SU-DHL-6 (cell line): ENCODE measurements at regions not wholly inside any gene's neighbourhood (a gene's known extent, or its start where the extent isn't known, plus 50 kb on each side); places are given as distances from the start of the nearest gene placed in this dataset.

Experiments used
- H2AFZ ChIP-seq: fragments of 200-600 bp; sonication (generic); 2 replicates; pipeline ENCODE4 v1.6.1; 2014; ENCODE audit warnings: low read depth, mild to moderate bottlenecking, moderate library complexity, mixed read lengths, antibody characterized with exemption, low read length; ENCODE audit not compliant: severe bottlenecking
- H3F3A ChIP-seq: fragments of 200-600 bp; shearing (Covaris generic); 2 replicates; pipeline ENCODE4 v1.6.0; 2016; ENCODE audit warnings: antibody characterized with exemption, mild to moderate bottlenecking; ENCODE audit not compliant: insufficient read depth
- H3K27ac ChIP-seq: fragments of 200-600 bp; sonication (generic); 2 replicates; pipeline ENCODE4 v1.5.1; 2016; ENCODE audit warnings: low read depth, mild to moderate bottlenecking, low read length, moderate library complexity, mixed read lengths
- H3K27me3 ChIP-seq: fragments of 200-600 bp; sonication (generic), shearing (Covaris generic); 2 replicates; pipeline ENCODE4 v1.6.0; 2014; ENCODE audit warnings: mild to moderate bottlenecking, low read length
- H3K36me3 ChIP-seq: fragments of 200-600 bp; sonication (generic); 2 replicates; pipeline ENCODE4 v1.6.1; 2014; ENCODE audit warnings: mild to moderate bottlenecking, low read length, mixed read lengths
- H3K4me2 ChIP-seq: fragments of 300-600, 200-600 bp; shearing (Covaris generic), sonication (generic); 2 replicates; pipeline ENCODE4 v1.6.0; 2014; ENCODE audit warnings: low read length, low read depth, mild to moderate bottlenecking; ENCODE audit not compliant: poor library complexity, severe bottlenecking
- H3K4me3 ChIP-seq: fragments of 200-600 bp; sonication (generic); 2 replicates; pipeline ENCODE4 v1.5.1; 2014; ENCODE audit warnings: antibody characterized with exemption, low read length, mild to moderate bottlenecking, mixed read lengths; ENCODE audit not compliant: insufficient read depth, poor library complexity, severe bottlenecking
- H3K79me2 ChIP-seq: fragments of 200-600 bp; sonication (generic); 2 replicates; pipeline ENCODE4 v1.6.1; 2014; ENCODE audit warnings: mild to moderate bottlenecking, low read length, moderate library complexity; ENCODE audit not compliant: insufficient read depth
- H3K9ac ChIP-seq: fragments of 200-600 bp; sonication (generic); 2 replicates; pipeline ENCODE4 v1.7.0; 2014; ENCODE audit warnings: mild to moderate bottlenecking, low read length
- H3K9me2 ChIP-seq: fragments of 200-600 bp; sonication (generic); replicated peaks from 2 replicates; pipeline ENCODE4 v1.6.1; 2014; ENCODE audit warnings: low read length; ENCODE audit not compliant: insufficient read depth
- H3K9me3 ChIP-seq: fragments of 200-600 bp; sonication (generic); 2 replicates; pipeline ENCODE4 v1.6.1; 2014; ENCODE audit warnings: low read length, mixed read lengths; ENCODE audit not compliant: insufficient read depth
- H4K20me1 ChIP-seq: fragments of 200-600 bp; sonication (generic); 2 replicates; pipeline ENCODE4 v1.6.1; 2014; ENCODE audit warnings: low read depth, mild to moderate bottlenecking, antibody characterized with exemption, low read length, moderate library complexity, mixed read lengths
- CTCF ChIP-seq: fragments of 200-600 bp; sonication (generic); IDR thresholded peaks from one replicate; pipeline ENCODE4 v1.5.1; 2017; ENCODE audit warnings: antibody characterized with exemption, mild to moderate bottlenecking, low read length, moderate library complexity; ENCODE audit not compliant: insufficient read depth, poor library complexity, severe bottlenecking
- EZH2phosphoT487 ChIP-seq: fragments of 200-600 bp; sonication (generic), shearing (Covaris generic); conservative IDR thresholded peaks from 2 replicates; pipeline ENCODE4 v1.6.1; 2018; ENCODE audit warnings: mild to moderate bottlenecking, antibody characterized with exemption, low read length, moderate library complexity, mixed read lengths

- Histone ChIP-seq H3K36me3 (no peaks in the 10 kb centered on the region), H3K4me2 (no peak overlapping the region)
These were observed 228.2 kb upstream of the BLID start for GRCh38 chr11:122344215-122344614.

GRCh38 chr11:122343210-122343609, 227.2 kb upstream of the BLID start:
- Histone ChIP-seq H3K27ac (no peak overlapping the region), H3F3A (no peaks in the 10 kb centered on the region), H3K9me2 (no peaks in the 10 kb centered on the region), H4K20me1 (no peaks in the 10 kb centered on the region), H3K27me3 (no peaks in the 10 kb centered on the region), H3K4me2 (no peak overlapping the region), H3K36me3 (no peaks in the 10 kb centered on the region), H2AFZ (no peak overlapping the region), H3K9me3 (no peaks in the 10 kb centered on the region), H3K4me3 (no peak overlapping the region), H3K79me2 (no peaks in the 10 kb centered on the region), H3K9ac (no peak overlapping the region)
- TF ChIP-seq CTCF (no peak), EZH2phosphoT487 (no peak)

More at GRCh38 chr11:122344215-122344614, 228.2 kb upstream of the BLID start:
- Histone ChIP-seq H3K9me2 (no peaks in the 10 kb centered on the region), H3K9ac (no peak overlapping the region), H3K9me3 (no peaks in the 10 kb centered on the region), H3K4me3 (no peak overlapping the region), H3F3A (no peaks in the 10 kb centered on the region), H3K79me2 (no peaks in the 10 kb centered on the region), H3K27me3 (no peaks in the 10 kb centered on the region), H4K20me1 (no peaks in the 10 kb centered on the region), H2AFZ (no peak overlapping the region), H3K27ac (no peak overlapping the region)
- TF ChIP-seq EZH2phosphoT487 (no peak), CTCF (no peak)

GRCh38 chr11:122342089-122342744, 226.2 kb upstream of the BLID start:
- Histone ChIP-seq H3F3A (no peaks in the 10 kb centered on the region), H3K9ac (no peak overlapping the region), H3K36me3 (no peaks in the 10 kb centered on the region), H3K27me3 (no peaks in the 10 kb centered on the region), H4K20me1 (no peaks in the 10 kb centered on the region), H3K9me2 (no peaks in the 10 kb centered on the region), H3K4me3 (no peak overlapping the region), H3K9me3 (no peaks in the 10 kb centered on the region), H2AFZ (no peak overlapping the region), H3K4me2 (no peak overlapping the region), H3K27ac (no peak overlapping the region), H3K79me2 (no peaks in the 10 kb centered on the region)
- TF ChIP-seq CTCF, result no peak
